ENCODE measurements at regions not wholly inside any gene's neighbourhood (a gene's known extent, or its start where the extent isn't known, plus 50 kb on each side); places are given as distances from the start of the nearest gene placed in this dataset.
A peak's percentile ranks its signal among the peaks of the same experiment; 100 is the strongest.

DNA sequence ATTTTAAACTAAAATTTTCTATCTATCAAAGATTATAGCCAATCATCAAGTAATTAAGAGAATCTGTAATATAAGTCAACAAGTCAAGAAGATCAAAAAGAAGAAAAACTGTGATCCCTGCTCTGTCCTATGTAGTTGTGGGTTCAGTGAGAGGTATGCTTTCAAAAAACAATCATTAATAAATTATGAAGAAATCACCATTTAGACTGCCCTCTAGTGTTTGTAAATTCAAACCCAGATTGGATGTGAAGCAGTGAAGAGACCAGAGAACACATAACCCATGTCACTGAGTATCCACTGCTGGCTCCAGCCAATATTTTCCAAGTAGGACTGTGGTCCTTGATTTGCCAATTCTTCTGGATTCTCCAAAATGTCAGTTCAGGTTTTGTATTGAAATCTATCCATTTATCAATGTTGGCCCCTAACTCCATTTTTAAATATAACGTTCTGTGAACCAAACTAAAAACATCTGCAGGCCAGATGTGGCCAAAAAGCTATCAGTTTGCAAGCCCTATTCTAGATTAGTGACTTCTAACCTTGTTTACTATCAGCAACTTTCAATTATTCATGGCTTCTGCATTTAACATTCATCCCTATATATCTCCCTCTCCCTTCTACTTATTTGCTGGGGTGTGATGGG is 467.5 kb upstream of the CXADR start:
- peak; percentile 24 for DNase-seq
- no peak overlapping the region for H3K4me3 ChIP-seq (ENCODE audit: insufficient read depth, low read depth, low read length)
- no peaks in the 10 kb centered on the region for H3K36me3 ChIP-seq (replicated peaks; ENCODE audit: control insufficient read depth, insufficient read depth, low read length)
- no peaks in the 10 kb centered on the region for H3K27me3 ChIP-seq (ENCODE audit: control insufficient read depth, insufficient read depth, low read length)

DNA sequence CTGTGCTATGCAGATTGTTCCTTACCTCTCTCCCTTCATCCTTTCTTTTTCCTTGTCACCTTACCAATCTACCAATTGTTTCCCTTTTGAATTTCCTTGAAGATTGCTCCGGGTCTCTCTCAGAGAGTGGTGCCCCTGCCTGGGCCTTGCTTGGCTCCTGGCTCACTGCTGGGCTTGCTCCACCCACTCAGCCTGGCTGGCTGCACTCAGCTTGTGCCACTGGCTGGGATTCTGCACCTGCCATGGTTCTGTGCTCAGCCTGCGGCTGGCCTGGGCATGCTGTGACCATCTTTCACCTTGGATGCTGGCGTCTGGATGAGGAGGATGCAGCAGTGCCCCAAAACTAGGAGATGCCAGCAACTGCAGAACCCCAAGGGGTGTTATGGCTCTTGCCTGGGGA is 463.9 kb upstream of the CXADR start:
- no peak for DNase-seq
- Histone ChIP-seq H3K36me3 (replicated peaks; ENCODE audit: control insufficient read depth, insufficient read depth, low read length) (no peaks in the 10 kb centered on the region), H3K4me3 (ENCODE audit: insufficient read depth, low read depth, low read length) (no peak overlapping the region), H3K27me3 (ENCODE audit: control insufficient read depth, insufficient read depth, low read length) (no peaks in the 10 kb centered on the region)

DNA sequence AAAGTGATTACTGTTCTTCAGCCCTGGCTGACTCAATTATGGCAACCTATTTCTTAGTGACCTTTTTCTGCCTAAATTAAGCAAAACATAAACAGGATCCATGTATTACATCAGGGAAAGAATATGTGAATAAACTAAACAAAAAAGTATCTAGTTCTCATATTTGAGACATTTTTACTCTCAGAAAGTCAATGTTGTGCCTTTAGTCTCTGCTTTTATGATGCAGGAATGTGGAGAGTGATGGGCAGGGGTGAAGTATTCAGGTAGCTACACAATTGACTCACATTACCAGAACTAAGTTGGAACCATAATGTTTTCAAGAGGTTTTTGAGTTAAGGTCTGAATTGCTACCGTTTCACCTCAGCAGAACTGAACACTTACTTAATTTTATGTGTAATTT is 462.7 kb upstream of the CXADR start:
- Histone ChIP-seq H3K36me3 (replicated peaks; ENCODE audit: control insufficient read depth, insufficient read depth, low read length) (no peaks in the 10 kb centered on the region), H3K4me3 (ENCODE audit: insufficient read depth, low read depth, low read length) (no peak overlapping the region), H3K27me3 (ENCODE audit: control insufficient read depth, insufficient read depth, low read length) (no peaks in the 10 kb centered on the region)
- peak; percentile 16 for DNase-seq

- Histone ChIP-seq H3K27me3 (ENCODE audit: control insufficient read depth, insufficient read depth, low read length) (no peaks in the 10 kb centered on the region), H3K4me3 (ENCODE audit: insufficient read depth, low read depth, low read length) (no peak overlapping the region), H3K36me3 (replicated peaks; ENCODE audit: control insufficient read depth, insufficient read depth, low read length) (no peaks in the 10 kb centered on the region)
- DNase-seq = no peak
Measured at GRCh38 chr21:17050646-17051045, 462.2 kb upstream of the CXADR start.

- Histone ChIP-seq H3K36me3 (replicated peaks; ENCODE audit: control insufficient read depth, insufficient read depth, low read length) (no peaks in the 10 kb centered on the region), H3K27me3 (ENCODE audit: control insufficient read depth, insufficient read depth, low read length) (no peaks in the 10 kb centered on the region), H3K4me3 (ENCODE audit: insufficient read depth, low read depth, low read length) (no peak overlapping the region)
- DNase-seq = peak; percentile 7
Measured at GRCh38 chr21:17051054-17051453, 461.8 kb upstream of the CXADR start.

- Histone ChIP-seq H3K36me3 (replicated peaks; ENCODE audit: control insufficient read depth, insufficient read depth, low read length) (no peaks in the 10 kb centered on the region), H3K4me3 (ENCODE audit: insufficient read depth, low read depth, low read length) (no peak overlapping the region)
- DNase-seq = no peak
Measured at GRCh38 chr21:17053321-17053720, 459.5 kb upstream of the CXADR start.

GRCh38 chr21:17059936-17060335 is 452.9 kb upstream of the CXADR start:
- H3K27me3 ChIP-seq (ENCODE audit: control insufficient read depth, insufficient read depth, low read length) = no peaks in the 10 kb centered on the region
- H3K4me3 ChIP-seq (ENCODE audit: insufficient read depth, low read depth, low read length) = no peak overlapping the region
- H3K36me3 ChIP-seq (replicated peaks; ENCODE audit: control insufficient read depth, insufficient read depth, low read length) = no peaks in the 10 kb centered on the region
- DNase-seq = no peak

More at GRCh38 chr21:17053321-17053720, 459.5 kb upstream of the CXADR start:
- no peaks in the 10 kb centered on the region for H3K27me3 ChIP-seq (ENCODE audit: control insufficient read depth, insufficient read depth, low read length)

- no peak overlapping the region for H3K4me3 ChIP-seq (ENCODE audit: insufficient read depth, low read depth, low read length)
- DNase-seq = no peak
Measured at GRCh38 chr21:17066006-17066405, 446.8 kb upstream of the CXADR start.

GRCh38 chr21:17071093-17071492 is 441.8 kb upstream of the CXADR start:
- Histone ChIP-seq H3K27me3 (ENCODE audit: control insufficient read depth, insufficient read depth, low read length) (no peaks in the 10 kb centered on the region), H3K36me3 (replicated peaks; ENCODE audit: control insufficient read depth, insufficient read depth, low read length) (no peaks in the 10 kb centered on the region), H3K4me3 (ENCODE audit: insufficient read depth, low read depth, low read length) (no peak overlapping the region)
- DNase-seq = no peak

More at GRCh38 chr21:17066006-17066405, 446.8 kb upstream of the CXADR start:
- Histone ChIP-seq H3K36me3 (replicated peaks; ENCODE audit: control insufficient read depth, insufficient read depth, low read length) (no peaks in the 10 kb centered on the region), H3K27me3 (ENCODE audit: control insufficient read depth, insufficient read depth, low read length) (no peaks in the 10 kb centered on the region)

DNA sequence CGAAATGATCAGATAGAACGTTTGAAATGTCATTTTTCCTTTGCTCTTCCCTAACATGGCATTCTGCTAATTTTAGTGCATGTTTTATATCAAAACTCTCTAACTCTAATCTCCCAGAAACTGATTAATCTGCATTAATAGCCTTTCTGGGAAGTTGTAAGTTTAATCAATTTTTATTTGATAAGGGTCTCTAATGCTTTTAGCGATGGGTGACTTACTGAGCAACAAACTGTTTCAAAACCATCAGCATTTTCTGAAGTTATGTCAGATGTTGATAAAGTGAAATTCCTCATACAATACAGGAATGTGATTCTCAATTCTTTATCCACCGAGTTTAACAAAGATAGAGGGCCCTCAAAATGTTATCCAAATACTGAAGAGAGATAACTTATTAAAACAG is 431.6 kb upstream of the CXADR start:
- no peak for DNase-seq

GRCh38 chr21:17082843-17083483 is 429.9 kb upstream of the CXADR start:
- no peaks in the 10 kb centered on the region for H3K27me3 ChIP-seq (ENCODE audit: control insufficient read depth, insufficient read depth, low read length)

More for the DNA sequence above, 431.6 kb upstream of the CXADR start:
- Histone ChIP-seq H3K36me3 (replicated peaks; ENCODE audit: control insufficient read depth, insufficient read depth, low read length) (no peaks in the 10 kb centered on the region), H3K27me3 (ENCODE audit: control insufficient read depth, insufficient read depth, low read length) (no peaks in the 10 kb centered on the region), H3K4me3 (ENCODE audit: insufficient read depth, low read depth, low read length) (no peak overlapping the region)

GRCh38 chr21:17085707-17086106 is 427.1 kb upstream of the CXADR start:
- H3K27me3 ChIP-seq (ENCODE audit: control insufficient read depth, insufficient read depth, low read length) = no peaks in the 10 kb centered on the region
- no peak overlapping the region for H3K4me3 ChIP-seq (ENCODE audit: insufficient read depth, low read depth, low read length)
- H3K36me3 ChIP-seq (replicated peaks; ENCODE audit: control insufficient read depth, insufficient read depth, low read length) = no peaks in the 10 kb centered on the region
- DNase-seq = no peak

More at GRCh38 chr21:17082843-17083483, 429.9 kb upstream of the CXADR start:
- no peak for DNase-seq
- no peaks in the 10 kb centered on the region for H3K36me3 ChIP-seq (replicated peaks; ENCODE audit: control insufficient read depth, insufficient read depth, low read length)
- H3K4me3 ChIP-seq (ENCODE audit: insufficient read depth, low read depth, low read length) = no peak overlapping the region

DNA sequence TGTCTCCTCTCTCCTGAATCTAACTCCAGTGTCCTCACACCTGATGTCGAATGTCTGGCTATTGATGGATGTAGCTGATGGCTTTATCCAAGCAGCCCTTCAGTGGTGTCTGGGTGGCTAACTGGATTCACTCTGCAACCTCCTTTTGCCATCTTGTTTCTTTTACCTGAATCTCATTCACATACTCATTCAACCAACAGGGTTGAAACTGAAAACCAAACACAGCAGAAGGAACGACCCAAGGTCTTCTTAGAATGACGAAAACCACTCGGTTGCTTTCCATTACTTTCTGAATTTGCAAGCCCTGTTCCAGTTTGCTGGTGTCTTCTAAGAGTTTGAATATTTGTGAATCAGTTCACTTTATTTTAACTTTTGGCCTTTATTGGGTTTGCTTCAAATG is 424.3 kb upstream of the CXADR start:
- Histone ChIP-seq H3K4me3 (ENCODE audit: insufficient read depth, low read depth, low read length) (no peak overlapping the region), H3K27me3 (ENCODE audit: control insufficient read depth, insufficient read depth, low read length) (no peaks in the 10 kb centered on the region), H3K36me3 (replicated peaks; ENCODE audit: control insufficient read depth, insufficient read depth, low read length) (no peaks in the 10 kb centered on the region)
- no peak for DNase-seq

GRCh38 chr21:17089091-17089491 is 423.8 kb upstream of the CXADR start:
- H3K27me3 ChIP-seq (ENCODE audit: control insufficient read depth, insufficient read depth, low read length) = no peaks in the 10 kb centered on the region
- no peaks in the 10 kb centered on the region for H3K36me3 ChIP-seq (replicated peaks; ENCODE audit: control insufficient read depth, insufficient read depth, low read length)
- DNase-seq = no peak
- no peak overlapping the region for H3K4me3 ChIP-seq (ENCODE audit: insufficient read depth, low read depth, low read length)

DNA sequence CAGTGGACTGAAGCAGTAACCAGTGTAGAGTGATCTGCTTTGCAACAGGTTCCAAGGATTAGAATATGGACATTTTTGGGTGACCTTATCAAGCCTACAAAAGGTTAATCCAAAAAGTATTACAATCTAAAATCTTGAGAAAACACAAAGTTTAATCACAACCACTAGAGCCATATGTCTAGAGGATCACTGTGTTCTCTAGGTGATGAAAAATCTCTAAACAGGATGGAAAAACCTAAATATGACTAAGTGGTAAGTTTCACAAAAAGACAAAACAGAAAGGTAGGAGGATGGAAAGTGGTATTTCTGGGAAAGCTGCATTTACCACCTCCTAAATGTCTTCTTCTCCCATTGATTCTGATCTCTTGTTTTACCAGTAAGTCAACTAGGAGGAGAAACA is 411.1 kb upstream of the CXADR start:
- Histone ChIP-seq H3K27me3 (ENCODE audit: control insufficient read depth, insufficient read depth, low read length) (no peaks in the 10 kb centered on the region), H3K36me3 (replicated peaks; ENCODE audit: control insufficient read depth, insufficient read depth, low read length) (no peaks in the 10 kb centered on the region), H3K4me3 (ENCODE audit: insufficient read depth, low read depth, low read length) (no peak overlapping the region)
- DNase-seq = no peak

Data from H7 (cell line).